Kidney (tissue), 13 donors: ENCODE measurements at regions not wholly inside any gene's neighbourhood (a gene's known extent, or its start where the extent isn't known, plus 50 kb on each side); places are given as distances from the start of the nearest gene placed in this dataset.
"Not testable (repeated sequence)": the region's sequence is repeated elsewhere in the genome, so short reads cannot be mapped to it uniquely, and the experiment has no call there.

Source experiments
- DNase-seq, 5 donors: peaks; one replicate each; pipeline ENCODE4 v3.0.0-alpha.2; 2013 to 2020
- FAIRE-seq: peaks from 2 replicates; lab custom pipeline; 2012; peaks lifted over from hg19 to GRCh38; lab: Jason Lieb, UNC
- H3K27ac ChIP-seq, 2 donors: one replicate each; pipeline ENCODE4 v1.7.0; 2013; ENCODE audit warnings: low read depth in 2 of 2, low read length in 2 of 2, inconsistent platforms in 1 of 2
- H3K27me3 ChIP-seq: one replicate; pipeline ENCODE4 v1.7.1; 2013; ENCODE audit warnings: low read length, inconsistent platforms; ENCODE audit not compliant: control insufficient read depth, insufficient read depth
- H3K36me3 ChIP-seq, 3 donors: one replicate each; pipeline versions ENCODE4 v1.7.0 to v1.7.1; 2013; ENCODE audit warnings: low read length in 3 of 3, control low read depth in 1 of 3, inconsistent platforms in 1 of 3; ENCODE audit not compliant: insufficient read depth in 3 of 3, control insufficient read depth in 2 of 3
- H3K4me1 ChIP-seq, 3 donors: one replicate each; pipeline versions ENCODE4 v1.7.0 to v1.7.1; 2013; ENCODE audit warnings: low read length in 3 of 3, inconsistent platforms in 1 of 3, low read depth in 1 of 3; ENCODE audit not compliant: control insufficient read depth in 2 of 3, insufficient read depth in 2 of 3
- H3K4me3 ChIP-seq, 3 donors: one replicate each; pipeline versions ENCODE4 v1.7.0 to v1.8.1; 2013; ENCODE audit warnings: low read length in 3 of 3, control low read depth in 1 of 3, inconsistent platforms in 1 of 3
- H3K9ac ChIP-seq, 3 donors: one replicate each; pipeline versions ENCODE4 v1.7.0 to v1.7.1; 2013; ENCODE audit warnings: low read length in 3 of 3, control low read depth in 1 of 3, inconsistent platforms in 1 of 3
- H3K9me3 ChIP-seq, 3 donors: one replicate each; pipeline versions ENCODE4 v1.7.0 to v1.7.1; 2013; ENCODE audit warnings: low read length in 3 of 3, control low read depth in 1 of 3, inconsistent platforms in 1 of 3; ENCODE audit not compliant: control insufficient read depth in 2 of 3, insufficient read depth in 1 of 3
- intact Hi-C: fragments of 100-400 bp; cut with DNase I; formaldehyde crosslinking; loops from one replicate; pipeline ENCODE4 v1.11.1; 2022
- TF ChIP-seq, protein P1 (sequence below): IDR thresholded peaks from 3 replicates; pipeline ENCODE4 v1.5.1; 2012; ENCODE audit warnings: mild to moderate bottlenecking, moderate library complexity, borderline replicate concordance; ENCODE audit not compliant: insufficient read depth; ENCODE audit errors: extremely low read depth
- donor health status: control.
- donor health status: control.
- donor health status: control.
- donor health status: control.
- donor health status: control.
- donor health status: DM: yes; HTN: yes; CAD: no.
- donor health status: Normal renal cell carcinoma (clear cell type).

- H3K27me3 ChIP-seq, result no peaks in the 10 kb centered on the region
- H3K27ac ChIP-seq, result no peak overlapping the region
- no peak for DNase-seq
- TF ChIP-seq, protein P1, sequence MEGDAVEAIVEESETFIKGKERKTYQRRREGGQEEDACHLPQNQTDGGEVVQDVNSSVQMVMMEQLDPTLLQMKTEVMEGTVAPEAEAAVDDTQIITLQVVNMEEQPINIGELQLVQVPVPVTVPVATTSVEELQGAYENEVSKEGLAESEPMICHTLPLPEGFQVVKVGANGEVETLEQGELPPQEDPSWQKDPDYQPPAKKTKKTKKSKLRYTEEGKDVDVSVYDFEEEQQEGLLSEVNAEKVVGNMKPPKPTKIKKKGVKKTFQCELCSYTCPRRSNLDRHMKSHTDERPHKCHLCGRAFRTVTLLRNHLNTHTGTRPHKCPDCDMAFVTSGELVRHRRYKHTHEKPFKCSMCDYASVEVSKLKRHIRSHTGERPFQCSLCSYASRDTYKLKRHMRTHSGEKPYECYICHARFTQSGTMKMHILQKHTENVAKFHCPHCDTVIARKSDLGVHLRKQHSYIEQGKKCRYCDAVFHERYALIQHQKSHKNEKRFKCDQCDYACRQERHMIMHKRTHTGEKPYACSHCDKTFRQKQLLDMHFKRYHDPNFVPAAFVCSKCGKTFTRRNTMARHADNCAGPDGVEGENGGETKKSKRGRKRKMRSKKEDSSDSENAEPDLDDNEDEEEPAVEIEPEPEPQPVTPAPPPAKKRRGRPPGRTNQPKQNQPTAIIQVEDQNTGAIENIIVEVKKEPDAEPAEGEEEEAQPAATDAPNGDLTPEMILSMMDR, result no peak
- H3K9ac ChIP-seq, result no peak overlapping the region
- no peaks in the 10 kb centered on the region for H3K4me1 ChIP-seq
- H3K9me3 ChIP-seq, result no peaks in the 10 kb centered on the region
- intact Hi-C loops, result no loop called here
- no peak overlapping the region for H3K4me3 ChIP-seq
- FAIRE-seq, result no peak
- no peaks in the 10 kb centered on the region for H3K36me3 ChIP-seq
These were observed 1250.7 kb downstream of the RAPGEF2 start for GRCh38 chr4:160353548-160353947.

GRCh38 chr4:160362478-160362877, 1259.6 kb downstream of the RAPGEF2 start:
- Histone ChIP-seq H3K36me3 (no peaks in the 10 kb centered on the region), H3K9ac (no peak overlapping the region), H3K27me3 (no peaks in the 10 kb centered on the region), H3K27ac (no peak overlapping the region), H3K4me1 (no peaks in the 10 kb centered on the region), H3K4me3 (no peak overlapping the region), H3K9me3 (no peaks in the 10 kb centered on the region)
- intact Hi-C loops, result no loop called here
- no peak for FAIRE-seq
- TF ChIP-seq, protein P1, result no peak
- DNase-seq, result no peak

DNA sequence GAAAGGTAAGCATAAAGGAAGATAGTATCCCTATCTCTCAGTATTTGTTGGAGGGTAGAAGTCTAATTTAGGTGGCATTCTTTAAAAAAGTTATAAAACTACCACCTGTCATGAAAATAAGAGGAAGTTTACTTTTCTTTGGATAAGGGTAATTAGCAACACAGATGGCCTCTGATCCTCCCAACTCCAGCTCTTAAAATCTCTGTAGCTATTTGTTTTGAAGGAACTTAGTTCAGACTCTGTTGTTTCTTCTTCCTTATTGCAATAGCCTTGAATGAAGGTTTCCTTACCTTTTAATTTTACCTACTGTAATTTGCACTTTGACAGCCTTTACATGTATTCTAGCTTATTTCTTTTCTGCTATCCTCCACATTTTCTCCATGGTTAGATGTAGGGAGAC, 1261.3 kb downstream of the RAPGEF2 start:
- no peaks in the 10 kb centered on the region for H3K4me1 ChIP-seq
- FAIRE-seq (no peak), DNase-seq (no peak)
- TF ChIP-seq, protein P1, result no peak
- no peaks in the 10 kb centered on the region for H3K9me3 ChIP-seq
- H3K27me3 ChIP-seq, result no peaks in the 10 kb centered on the region
- H3K9ac ChIP-seq, result no peak overlapping the region
- H3K27ac ChIP-seq, result no peak overlapping the region
- intact Hi-C loops, result no loop called here
- no peak overlapping the region for H3K4me3 ChIP-seq
- no peaks in the 10 kb centered on the region for H3K36me3 ChIP-seq

DNA sequence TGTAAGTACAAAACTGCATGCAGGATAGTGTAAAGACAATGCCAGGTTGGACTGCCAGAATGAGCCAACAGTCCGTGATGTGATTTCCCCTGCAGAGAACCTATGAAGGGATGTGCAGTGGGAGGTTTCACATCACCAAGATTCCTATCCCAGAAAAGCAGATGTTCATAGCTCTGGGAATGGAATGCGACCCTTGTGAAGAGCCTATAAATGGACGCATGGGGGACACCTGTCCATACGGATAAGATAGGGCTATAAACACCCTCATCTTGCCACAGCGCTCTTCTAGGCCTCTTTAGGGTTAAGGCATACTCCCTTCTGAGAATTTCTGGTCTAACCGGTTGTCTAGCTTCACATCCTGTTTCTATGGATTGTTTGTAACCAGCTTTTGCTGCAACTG, 1261.8 kb downstream of the RAPGEF2 start:
- H3K4me1 ChIP-seq, result not testable (repeated sequence)

GRCh38 chr4:160365383-160365782, 1262.5 kb downstream of the RAPGEF2 start:
- intact Hi-C loops, H3K9ac ChIP-seq, H3K36me3 ChIP-seq, DNase-seq, H3K4me3 ChIP-seq, H3K27me3 ChIP-seq, H3K27ac ChIP-seq, H3K9me3 ChIP-seq, FAIRE-seq, H3K4me1 ChIP-seq: not testable (repeated sequence)

More for the DNA sequence above, 1261.8 kb downstream of the RAPGEF2 start:
- FAIRE-seq, H3K27me3 ChIP-seq, intact Hi-C loops, H3K36me3 ChIP-seq, H3K4me3 ChIP-seq, H3K9ac ChIP-seq, DNase-seq, H3K9me3 ChIP-seq, H3K27ac ChIP-seq: not testable (repeated sequence)
